ENCODE measurements at regions not wholly inside any gene's neighbourhood (a gene's known extent, or its start where the extent isn't known, plus 50 kb on each side); places are given as distances from the start of the nearest gene placed in this dataset.
"Not testable (repeated sequence)": the region's sequence is repeated elsewhere in the genome, so short reads cannot be mapped to it uniquely, and the experiment has no call there.

DNA sequence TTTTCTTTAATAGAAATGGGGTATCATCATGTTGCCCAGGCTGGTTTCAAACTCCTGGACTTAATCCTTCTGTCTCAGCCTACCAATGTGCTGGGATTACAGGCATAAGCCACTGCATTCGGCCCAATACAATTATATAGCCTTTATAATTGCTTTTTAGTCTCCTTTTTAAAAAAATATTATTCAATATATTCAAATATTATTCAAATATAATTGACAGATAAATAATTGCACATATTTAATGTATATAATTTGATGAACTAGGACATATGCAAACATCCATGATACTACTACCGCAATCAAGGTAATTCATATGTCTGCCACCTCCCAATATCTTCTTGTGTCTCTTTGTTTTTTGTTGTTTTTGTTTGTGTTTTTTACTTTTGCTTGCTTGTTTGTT lies 894.2 kb upstream of the PTPRD start:
- DNase-seq = no peak

DNA sequence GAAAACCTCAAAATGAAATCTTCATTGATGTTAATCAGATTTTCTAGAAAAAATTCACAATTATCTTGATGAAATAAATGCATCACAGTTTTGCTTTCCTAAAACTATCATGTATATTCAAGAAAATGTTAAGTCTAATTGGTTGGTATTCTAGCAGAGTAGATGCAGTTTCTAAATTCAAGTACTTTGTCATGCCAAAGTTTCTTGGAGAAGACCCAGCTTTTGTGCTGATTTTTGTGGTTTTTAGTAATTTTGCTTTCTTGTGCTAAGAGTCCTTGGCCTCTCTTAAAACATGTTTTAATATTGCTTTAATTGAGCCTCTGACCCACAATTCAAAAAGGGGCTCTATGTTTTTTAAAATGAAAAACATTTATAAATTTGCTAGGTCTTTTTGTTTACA lies 924.8 kb upstream of the PTPRD start:
- peak in 1 of 2 donors; percentile 6 for DNase-seq

DNA sequence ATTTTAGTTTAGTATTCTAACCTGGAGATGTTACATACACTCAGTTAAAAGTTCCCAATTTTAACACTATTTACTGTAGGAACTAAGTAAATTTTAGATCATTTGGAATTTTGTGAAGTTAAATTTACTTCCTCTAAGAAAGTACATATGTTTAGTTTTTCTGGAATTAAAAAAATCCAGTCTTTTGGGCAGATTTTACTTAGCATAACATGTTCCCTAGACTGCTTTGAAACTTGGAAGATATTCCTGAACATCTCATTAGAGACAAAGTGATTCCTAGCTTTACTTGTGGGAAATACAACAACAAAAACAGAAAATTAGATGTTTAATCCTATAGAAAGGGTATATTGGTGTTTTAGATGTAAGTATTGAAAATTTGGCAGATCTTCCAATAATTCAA lies 930.0 kb upstream of the PTPRD start:
- DNase-seq = no peak

DNA sequence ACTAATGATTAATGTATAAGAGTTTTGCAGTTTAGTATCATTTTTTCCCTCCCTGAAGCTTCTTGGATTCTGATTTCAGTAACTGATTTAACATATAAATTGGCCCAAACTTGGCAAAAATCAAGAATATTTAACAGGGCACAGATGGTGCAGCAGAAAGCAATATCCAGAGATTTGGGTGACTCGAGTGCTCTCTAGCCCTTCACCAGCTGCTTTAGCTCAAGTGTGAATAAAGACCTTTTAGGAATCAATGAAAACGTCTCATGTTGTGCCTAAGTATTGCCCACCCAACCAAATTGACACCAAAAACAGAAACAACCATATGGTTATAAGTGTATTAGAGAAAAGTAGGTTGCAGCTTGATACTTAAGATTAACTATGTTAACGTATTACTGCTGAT lies 933.4 kb upstream of the PTPRD start:
- DNase-seq = no peak

DNA sequence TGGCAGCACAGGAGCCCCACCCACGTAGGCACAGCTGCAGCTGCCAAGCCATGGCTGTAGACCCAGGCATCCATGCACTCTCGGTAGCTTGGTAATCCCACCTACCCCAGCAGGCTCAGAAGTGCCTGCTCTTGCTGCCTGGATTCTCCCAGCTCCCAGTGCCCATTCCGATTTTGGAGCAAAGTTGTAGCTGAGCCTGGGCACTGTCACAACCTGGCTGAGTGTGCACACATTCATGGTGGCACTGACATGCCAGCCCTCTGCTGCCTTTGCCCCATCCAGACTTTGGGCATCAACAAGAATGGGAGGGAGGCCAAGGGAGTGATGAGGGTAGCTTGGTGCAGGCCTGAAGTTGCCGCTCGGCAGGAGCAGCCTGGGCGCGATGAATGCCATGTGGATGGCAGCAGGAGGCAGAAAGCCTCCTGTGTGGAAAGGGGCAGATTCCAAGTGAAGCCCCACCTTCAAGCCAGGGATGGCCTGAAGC lies 936.6 kb upstream of the PTPRD start:
- no peak for DNase-seq

DNA sequence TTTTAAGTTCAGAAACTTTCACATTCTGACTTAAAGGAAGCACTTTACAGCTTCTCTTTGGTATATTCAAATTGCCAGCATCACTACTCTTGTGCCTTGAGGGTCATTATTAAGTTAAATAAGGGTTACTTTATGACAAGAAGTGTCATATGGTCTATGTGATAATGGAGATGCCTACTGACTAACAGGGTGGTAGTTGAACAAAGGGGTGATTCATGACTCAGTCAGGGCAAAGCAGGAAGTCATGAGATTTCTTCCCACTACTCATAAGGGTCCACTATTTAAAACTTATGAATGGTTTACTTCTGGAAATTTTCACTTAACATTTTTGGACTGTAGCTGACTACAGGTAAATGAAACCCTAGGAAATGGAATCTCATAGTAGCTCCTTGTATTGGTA lies 938.3 kb upstream of the PTPRD start:
- DNase-seq = no peak

DNA sequence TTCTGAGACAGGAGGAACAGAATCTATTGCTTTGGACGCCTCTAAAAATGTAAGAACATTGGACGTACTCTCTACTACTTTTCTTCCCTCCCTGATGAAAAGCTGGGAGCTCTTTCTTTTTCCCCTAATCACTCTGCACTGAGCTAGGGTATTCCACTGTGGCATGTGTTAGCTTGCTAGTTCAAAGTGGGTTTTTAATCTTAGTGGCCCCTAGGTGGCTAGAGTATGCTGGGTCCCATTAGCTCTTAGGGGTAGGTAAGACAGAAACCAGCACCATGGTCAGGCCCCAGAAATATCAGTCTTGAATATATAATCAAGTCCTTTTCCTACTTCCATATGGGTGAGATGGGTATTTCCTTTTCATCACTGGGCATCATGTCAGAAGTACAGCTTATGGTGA lies 945.2 kb upstream of the PTPRD start:
- no peak for DNase-seq

DNA sequence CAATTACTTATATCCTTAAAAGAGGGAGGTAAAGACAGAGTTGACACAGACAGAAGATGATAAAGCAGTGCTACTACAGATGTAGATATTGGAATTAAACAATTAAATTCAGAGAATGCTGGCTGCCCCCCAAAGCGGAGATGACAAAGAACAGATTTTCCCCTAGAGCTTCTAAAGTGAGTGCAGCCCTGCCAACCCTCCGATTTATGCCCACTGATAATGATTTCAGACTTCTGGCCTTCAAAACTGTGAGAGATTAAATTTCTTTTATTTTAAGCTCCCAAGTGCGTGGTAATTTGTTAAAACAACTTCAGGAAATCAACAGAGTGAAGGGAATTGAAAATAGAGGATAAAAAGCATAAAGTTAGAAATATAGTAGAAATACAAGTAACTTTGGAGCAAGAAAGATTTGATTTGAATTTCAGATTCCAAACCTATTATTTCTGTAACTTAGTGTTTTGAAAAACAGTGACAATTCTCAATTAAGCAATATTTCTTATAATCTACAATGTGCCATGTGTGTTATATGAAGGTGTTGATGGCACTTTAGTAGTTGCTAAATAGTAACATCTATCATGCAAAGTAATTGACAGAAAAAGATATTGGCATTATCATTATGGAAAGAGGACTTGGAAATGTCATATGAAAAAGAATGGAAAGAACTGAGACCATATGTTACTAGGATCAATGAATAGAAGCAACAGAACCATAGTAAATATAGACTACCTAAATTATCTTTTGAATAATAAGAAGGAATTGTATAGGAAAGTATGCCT lies 946.4 kb upstream of the PTPRD start:
- no peak for DNase-seq

DNA sequence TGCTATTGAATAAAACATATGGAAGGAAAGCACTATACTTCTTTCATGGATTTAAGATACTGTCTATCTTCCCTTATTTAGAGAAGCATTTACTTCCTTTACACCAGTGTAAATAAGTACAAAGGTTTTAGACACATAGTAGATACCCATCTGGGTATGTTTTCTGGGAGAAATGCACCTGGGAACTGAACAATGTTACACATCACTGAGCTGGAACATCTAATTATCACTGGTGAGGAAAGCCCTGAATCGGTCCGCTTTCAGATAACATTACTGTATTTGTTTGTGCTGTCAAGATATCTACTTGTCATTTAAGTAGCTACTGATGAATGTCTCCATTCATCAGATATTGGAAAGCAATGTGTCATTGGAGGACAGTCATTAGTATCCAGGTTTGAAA lies 964.7 kb upstream of the PTPRD start:
- no peak for DNase-seq

DNA sequence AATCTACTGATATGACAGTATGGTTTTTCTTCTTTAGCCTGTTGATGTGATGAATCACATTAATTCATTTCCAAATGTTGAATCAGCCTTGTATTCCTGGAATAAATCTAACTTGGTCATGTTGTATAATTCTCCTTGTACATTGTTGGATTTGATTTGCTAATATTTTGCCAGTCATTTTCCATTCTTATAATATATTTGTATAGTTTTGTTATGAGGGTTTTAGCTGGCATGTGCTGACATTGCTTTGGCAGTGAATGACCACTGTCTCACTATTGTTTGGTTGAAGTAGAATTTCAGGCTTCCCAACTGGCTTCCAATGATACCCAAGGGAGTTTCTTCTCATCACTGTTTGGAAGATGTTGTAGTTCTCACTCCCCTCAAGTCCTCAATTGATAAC lies 983.0 kb upstream of the PTPRD start:
- DNase-seq = no peak

DNA sequence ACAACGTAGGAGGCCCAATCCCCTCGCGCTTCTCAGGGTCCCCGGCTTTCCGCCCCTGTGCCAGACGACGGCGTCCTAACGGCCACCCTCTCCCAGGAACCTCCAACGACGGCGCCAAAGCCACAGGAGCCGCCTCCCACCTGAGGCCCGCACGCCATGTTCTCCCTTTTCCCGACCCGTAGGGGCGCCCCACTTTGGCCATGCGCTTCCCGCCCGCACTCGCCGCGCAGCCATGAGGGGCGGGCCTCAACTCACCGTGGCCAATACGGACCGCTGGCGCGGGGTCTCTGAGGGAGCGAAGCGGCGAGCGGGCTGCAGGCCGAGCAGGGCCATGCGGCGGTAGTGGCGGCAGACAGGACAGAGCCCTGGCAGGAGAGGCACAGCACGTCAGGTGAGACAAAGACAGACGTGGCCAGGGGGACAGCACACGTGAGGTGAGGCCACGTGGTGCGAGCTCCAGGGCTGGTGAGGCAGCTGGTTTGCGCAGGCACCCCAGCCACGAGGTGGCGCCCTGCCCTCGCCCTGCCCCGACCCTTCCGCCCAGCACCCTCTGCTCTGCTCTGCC lies 1005.5 kb upstream of the PTPRD start:
- no peak for DNase-seq

DNA sequence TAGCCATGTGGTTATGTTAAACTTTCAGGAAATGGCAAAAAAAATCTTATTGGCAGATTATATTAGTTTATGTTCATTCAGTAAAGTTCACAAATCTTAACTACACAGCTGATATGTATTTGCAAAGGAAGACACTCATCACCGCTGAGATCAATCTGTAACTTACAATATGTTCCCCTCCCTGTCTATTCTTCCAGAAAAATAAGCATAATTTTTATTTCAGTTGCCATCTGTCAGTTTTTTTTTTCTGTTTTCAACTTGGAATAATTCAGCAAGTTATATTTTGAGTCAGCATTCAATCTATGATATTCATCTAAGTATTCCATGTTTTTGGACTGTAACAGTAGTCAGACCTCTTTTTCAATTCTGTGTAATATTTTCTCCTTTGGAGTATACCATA lies 1019.9 kb upstream of the PTPRD start:
- DNase-seq = no peak

DNA sequence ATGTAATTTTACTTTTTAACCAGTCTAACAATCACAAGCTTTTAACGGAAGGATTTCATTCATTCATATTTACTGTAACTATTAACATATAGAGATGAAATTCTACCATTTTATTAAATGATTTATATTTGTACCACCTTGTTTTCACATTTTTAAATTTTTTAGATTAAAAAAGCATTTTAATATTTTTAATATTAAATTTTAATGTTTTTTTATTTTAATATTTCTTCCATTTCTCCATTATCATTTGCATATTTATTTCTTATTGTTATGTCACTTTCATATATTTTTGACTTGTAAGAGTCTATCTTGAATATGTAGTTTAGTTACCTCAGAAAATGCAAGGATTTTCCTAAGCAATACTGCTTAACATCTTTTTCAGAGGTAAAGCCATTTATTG lies 1034.0 kb upstream of the PTPRD start:
- no peak for DNase-seq

DNA sequence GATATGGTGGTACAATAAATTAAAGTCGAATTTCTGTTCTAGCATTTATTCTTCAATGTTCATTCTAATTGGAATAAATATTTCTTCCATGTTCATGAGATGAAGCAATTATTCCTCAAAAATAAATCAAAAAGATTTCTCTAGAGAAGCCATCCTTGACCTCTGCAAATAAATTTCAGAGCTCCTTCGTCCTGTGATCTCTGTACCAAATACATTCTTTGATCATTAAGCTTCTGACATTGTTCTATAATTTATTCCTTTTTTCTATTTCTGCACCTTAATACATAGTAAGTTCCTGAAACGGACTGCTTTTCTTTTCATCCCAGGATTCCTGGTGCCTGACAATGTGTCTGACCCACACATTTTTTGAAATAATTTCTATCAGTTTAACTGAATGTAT lies 1039.3 kb upstream of the TYRP1 start:
- DNase-seq = no peak

DNA sequence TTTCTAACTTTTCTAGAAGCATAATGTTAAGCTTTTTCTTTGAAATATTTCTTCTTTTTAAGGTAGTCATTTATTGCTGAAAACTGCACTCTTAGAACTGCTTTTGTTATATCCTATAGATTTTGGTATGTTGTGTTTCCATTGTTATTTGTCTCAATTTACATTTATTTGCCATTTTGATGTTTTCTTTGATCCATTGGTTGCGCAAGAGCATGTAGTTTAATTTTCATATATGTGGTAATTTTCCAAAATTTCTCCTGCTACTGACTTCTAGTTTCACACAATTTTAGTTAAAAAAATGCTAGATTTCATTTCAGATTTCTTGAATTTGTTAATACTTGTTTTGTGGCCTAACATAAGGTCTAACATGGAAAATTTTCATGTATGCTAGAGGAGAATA lies 1029.3 kb upstream of the TYRP1 start:
- no peak for DNase-seq

DNA sequence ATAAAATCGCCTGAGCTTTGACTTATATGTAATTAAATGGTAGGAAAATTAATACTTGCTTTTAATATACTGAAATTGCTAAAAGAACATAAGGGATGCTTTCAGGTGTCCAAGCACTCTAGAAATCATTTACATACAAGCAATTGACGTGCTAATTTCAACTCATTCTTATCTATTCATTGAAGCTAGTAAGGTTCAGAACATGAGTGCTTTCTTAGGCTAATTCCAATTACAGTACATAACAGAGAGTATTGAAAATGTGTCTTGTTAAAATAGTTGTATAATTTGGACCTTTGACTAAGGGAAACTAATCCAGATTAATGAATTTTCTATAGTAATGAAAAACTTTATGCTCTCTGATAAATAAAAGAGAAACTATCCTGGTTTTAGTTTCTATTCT lies 1016.4 kb upstream of the TYRP1 start:
- no peak for DNase-seq

DNA sequence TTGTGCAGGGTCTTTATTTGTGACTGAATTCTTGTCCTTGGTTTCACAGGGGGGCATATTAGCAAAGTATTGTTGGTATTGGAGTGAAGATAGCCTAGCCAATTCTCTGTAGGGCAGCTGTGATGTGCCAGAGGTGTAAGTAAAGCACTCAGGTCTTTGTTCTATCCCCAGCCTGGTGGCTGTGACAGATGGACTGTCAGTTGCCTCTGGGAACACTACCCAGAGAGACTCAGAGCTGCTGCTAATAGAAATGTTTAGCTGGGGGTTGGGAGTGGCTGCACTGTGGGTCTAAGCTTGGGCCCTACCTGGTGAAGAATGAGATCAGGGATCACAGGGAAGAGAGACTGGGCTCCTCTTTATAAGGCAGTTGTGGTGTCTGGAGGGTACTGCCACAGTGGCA lies 1006.5 kb upstream of the TYRP1 start:
- DNase-seq = no peak

DNA sequence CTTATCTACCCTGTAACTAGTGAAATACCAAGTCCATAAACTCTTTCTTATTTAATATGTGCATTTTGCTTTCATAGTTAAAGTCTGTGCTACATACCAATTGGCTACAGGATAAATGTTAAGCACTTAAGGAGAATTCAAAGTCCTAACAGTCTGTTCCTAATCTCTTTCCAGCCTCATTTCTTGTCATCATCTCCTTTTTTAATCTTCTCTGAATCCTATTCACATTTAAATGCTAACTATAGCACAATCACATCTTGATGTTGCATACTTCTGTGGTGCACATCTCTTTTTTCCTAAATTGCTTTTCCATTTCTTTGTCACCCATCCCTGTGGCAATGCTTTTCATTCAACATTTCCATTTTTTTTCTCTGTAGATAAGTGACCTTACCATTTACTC lies 996.1 kb upstream of the TYRP1 start:
- no peak for DNase-seq

DNA sequence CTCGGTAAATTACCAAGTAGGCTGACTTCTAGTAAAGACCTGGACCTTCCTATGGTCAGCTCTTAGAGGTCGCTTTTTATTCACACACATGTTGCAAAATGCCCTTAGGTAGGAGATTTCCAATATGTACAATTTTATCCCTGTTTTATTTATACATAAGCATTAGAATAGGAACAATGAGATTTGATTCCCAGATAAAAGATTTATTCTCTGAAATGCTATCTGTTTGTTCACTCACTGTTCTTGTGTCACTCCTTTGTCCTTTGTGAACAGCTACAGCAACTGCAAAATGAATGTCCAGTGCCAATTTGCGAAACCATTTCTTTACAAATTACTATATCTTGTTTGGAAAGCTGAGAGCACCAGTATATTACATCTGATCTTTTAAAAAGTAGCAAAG lies 991.5 kb upstream of the TYRP1 start:
- no peak for DNase-seq

DNA sequence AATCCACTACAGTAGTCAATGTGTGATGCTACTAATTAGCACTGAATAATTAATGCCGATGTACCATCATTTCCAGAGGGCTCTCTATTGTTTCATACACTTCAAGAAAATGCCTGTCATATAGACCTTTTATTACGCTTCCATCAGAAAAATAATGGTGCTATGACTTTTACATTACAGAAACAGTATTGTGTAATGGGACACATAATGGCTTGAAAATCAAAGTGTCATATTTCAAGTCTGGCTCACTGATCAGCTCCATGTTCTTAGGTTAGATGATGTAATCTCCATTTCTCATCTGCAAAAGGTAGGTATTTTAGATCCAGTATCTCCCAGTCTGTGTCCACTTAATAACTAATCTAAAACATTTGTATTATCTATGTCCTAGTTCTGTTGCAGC lies 990.6 kb upstream of the TYRP1 start:
- DNase-seq = no peak

DNA sequence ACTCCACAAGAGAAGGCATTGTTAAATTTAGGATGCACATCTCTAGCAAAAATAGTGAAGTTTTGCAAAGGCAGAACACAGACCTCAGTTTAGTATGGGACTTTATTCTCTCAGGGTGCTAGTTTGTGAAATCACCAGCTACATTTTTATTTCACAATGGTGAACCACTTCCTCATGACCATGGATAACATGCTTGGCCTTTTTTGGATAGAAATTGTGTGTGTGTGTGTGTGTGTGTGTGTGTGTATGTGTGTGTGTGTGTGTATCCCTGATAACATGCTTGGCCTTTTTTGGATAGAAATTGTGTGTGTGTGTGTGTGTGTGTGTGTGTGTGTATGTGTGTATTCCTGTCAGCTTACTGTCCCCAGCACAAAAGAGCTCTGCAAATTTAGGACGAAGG lies 989.0 kb upstream of the TYRP1 start:
- not testable (repeated sequence) for DNase-seq

DNA sequence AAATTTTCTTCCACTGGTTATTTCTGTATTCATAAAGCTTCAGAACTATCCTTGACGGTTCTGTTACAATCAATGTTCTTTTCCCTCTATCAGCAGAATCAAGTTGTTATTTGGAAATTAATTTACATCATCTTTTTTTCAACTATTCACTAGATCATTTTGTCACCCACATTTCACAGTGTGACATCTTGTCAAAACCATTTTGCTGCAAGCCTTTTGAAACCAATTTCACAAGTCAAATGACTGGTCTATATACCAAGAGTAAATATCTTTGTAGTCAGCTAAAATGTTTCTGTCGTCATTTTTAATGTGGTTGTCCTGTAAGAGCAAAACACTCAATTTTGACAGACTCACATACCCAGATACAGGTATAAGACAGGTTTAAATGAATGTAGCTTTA lies 984.3 kb upstream of the TYRP1 start:
- DNase-seq = no peak

DNA sequence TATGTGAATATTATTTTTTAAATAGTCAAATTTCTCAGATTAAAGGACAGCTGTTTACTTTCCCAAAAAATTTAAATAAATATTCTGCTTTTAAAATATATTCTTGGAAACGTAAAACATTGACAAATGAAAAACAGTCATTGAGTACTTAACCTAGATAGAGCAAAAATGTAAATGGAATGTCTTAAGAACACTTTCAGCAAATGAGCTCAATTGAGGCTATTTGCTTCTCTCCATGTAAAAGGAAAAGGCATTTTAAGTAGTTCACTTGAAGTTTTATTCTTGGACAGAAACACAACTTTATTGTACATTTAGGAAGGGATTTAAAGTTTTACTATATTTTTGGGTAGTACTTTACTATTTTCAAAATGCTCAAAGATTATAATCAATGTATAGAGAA lies 983.6 kb upstream of the TYRP1 start:
- no peak for DNase-seq

DNA sequence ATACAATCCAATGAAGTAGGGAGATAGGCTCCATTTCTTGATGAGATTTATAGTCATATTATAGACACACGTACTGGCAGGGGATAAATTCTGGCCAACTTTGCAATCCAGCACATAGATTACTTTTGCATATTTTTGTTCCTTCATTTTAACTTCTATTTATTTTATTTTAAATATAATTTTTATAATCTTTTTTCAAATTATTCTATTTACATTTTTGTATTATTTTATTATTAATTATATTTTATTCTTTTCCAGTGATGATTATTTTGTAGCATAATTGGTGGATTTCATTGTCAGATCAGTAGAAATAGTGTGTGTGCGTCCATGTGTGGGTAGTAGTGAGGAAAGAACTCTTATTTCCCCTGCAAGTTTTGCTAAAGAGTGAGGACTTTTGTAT lies 980.1 kb upstream of the TYRP1 start:
- no peak for DNase-seq
